Liver (tissue), 7 donors: ENCODE measurements at regions not wholly inside any gene's neighbourhood (a gene's known extent, or its start where the extent isn't known, plus 50 kb on each side); places are given as distances from the start of the nearest gene placed in this dataset.
A peak's percentile ranks its signal among the peaks of the same experiment; 100 is the strongest.

Experiments
- DNase-seq: peaks from one replicate; pipeline ENCODE4 v3.0.0-alpha.2; 2017; ENCODE audit warnings: low spot score
- H3K27ac ChIP-seq, 2 donors: one replicate each; pipeline ENCODE4 v1.7.0; 2013; ENCODE audit warnings: inconsistent platforms in 2 of 2, low read length in 2 of 2, control low read depth in 1 of 2, low read depth in 1 of 2, mild to moderate bottlenecking in 1 of 2
- H3K27me3 ChIP-seq, 4 donors: one replicate each; pipeline versions ENCODE4 v1.6.1 to v1.7.0; 2013; ENCODE audit warnings: low read length in 3 of 4, inconsistent platforms in 1 of 4, mild to moderate bottlenecking in 1 of 4, moderate library complexity in 1 of 4; ENCODE audit not compliant: control insufficient read depth in 4 of 4, insufficient read depth in 4 of 4
- H3K36me3 ChIP-seq, 4 donors: one replicate each; pipeline versions ENCODE4 v1.6.1 to v1.7.0; 2013; ENCODE audit warnings: low read length in 3 of 4, mild to moderate bottlenecking in 3 of 4, low read depth in 1 of 4, moderate library complexity in 1 of 4; ENCODE audit not compliant: control insufficient read depth in 4 of 4, insufficient read depth in 3 of 4
- H3K4me1 ChIP-seq, 4 donors: one replicate each; pipeline versions ENCODE4 v1.6.1 to v1.7.0; 2013; ENCODE audit warnings: low read length in 3 of 4, mild to moderate bottlenecking in 3 of 4, moderate library complexity in 1 of 4; ENCODE audit not compliant: control insufficient read depth in 4 of 4, insufficient read depth in 4 of 4
- H3K4me3 ChIP-seq, 3 donors: one replicate each; pipeline versions ENCODE4 v1.6.1 to v1.7.0; 2013; ENCODE audit warnings: low read length in 3 of 3, control low read depth in 1 of 3, low read depth in 1 of 3, mild to moderate bottlenecking in 1 of 3
- H3K9ac ChIP-seq, 2 donors: one replicate each; pipeline ENCODE4 v1.7.0; 2013; ENCODE audit warnings: low read length in 2 of 2, mild to moderate bottlenecking in 2 of 2, moderate library complexity in 2 of 2, control low read depth in 1 of 2, low read depth in 1 of 2
- H3K9me3 ChIP-seq, 4 donors: one replicate each; pipeline versions ENCODE4 v1.6.1 to v1.7.0; 2013; ENCODE audit warnings: low read length in 3 of 4; ENCODE audit not compliant: control insufficient read depth in 4 of 4
- HNF4A ChIP-seq, 2 donors: conservative IDR thresholded peaks; 2 replicates each; pipeline ENCODE4 v1.6.1; 2016; ENCODE audit warnings: antibody characterized with exemption in 2 of 2, mild to moderate bottlenecking in 2 of 2
- HNF4G ChIP-seq: IDR thresholded peaks from 2 replicates; pipeline ENCODE4 v1.6.1; 2016; ENCODE audit warnings: antibody characterized with exemption
- NR2F2 ChIP-seq: IDR thresholded peaks from 2 replicates; pipeline ENCODE4 v1.6.1; 2016; ENCODE audit warnings: antibody characterized with exemption
- RAD21 ChIP-seq, 2 donors: IDR thresholded peaks; 2 replicates each; pipeline ENCODE4 v1.6.1; 2016; ENCODE audit warnings: antibody characterized with exemption in 2 of 2, mild to moderate bottlenecking in 2 of 2
- REST ChIP-seq: IDR thresholded peaks from 2 replicates; pipeline ENCODE4 v1.6.1; 2016; ENCODE audit warnings: antibody characterized with exemption, mild to moderate bottlenecking
- TAF1 ChIP-seq: conservative IDR thresholded peaks from 2 replicates; pipeline ENCODE4 v1.6.1; 2016; ENCODE audit warnings: antibody characterized with exemption, mild to moderate bottlenecking
- WGBS: extraction: QIAGEN DNeasy Blood & Tissue Kit; methylation state at CpG from one replicate; pipeline ENCODE4 v1.1.7; 2013; 5-methylcytosine and 5-hydroxymethylcytosine counted together
- TF ChIP-seq, protein P1 (sequence below): IDR thresholded peaks from 2 replicates; pipeline ENCODE4 v1.6.1; 2016; ENCODE audit warnings: antibody characterized with exemption
- donor health status: healthy.
- donor health status: healthy.
- donor health status: healthy.
- donor health status: healthy.

DNA sequence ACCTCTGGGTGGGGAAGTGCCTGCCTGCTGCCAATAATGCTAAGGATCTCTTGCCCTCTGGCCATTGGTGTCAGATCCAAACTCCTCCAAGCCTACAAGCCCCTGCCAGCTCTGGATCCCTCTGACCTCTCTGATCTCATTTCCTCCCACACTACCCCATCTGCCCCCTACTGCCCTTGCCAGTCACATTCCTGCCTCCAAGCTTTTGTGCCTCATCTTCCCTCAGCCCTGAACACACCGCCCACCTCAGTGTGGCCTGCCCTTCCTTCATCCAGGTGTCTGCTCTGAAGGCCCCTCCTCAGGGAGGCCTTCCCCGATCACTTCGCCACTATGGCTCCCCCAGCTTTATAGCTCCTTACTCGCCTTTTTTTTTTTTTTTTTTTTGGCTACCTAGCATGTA lies 161.0 kb upstream of the GLI2 start (continued):
- no peak for TF ChIP-seq REST
- TF ChIP-seq TAF1 = no peak

DNA sequence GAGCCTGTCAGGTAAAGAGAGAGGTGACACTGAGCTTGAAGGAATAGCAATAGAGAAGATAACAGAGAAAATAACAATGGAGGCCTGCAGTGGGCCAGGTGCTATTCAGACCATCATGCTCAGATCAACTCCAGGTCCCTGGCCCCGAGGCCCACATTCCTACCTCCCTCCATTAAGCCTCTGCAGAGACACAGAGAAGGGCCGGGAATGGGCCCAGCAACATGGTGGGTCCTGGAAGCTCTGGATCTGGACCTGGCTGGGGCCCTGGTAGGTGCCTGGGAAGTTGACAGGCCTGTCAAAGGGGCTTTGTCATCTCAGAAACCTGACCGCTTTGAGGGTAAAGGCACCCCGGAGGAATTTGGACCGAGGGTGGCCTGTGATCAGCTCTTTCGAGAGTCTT lies 159.7 kb upstream of the GLI2 start:
- TF ChIP-seq NR2F2 = no peak
- no peak for TF ChIP-seq TAF1
- no peak for TF ChIP-seq HNF4G
- TF ChIP-seq, protein P1, sequence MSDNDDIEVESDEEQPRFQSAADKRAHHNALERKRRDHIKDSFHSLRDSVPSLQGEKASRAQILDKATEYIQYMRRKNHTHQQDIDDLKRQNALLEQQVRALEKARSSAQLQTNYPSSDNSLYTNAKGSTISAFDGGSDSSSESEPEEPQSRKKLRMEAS = no peak
- no peak for TF ChIP-seq REST
- Histone ChIP-seq H3K36me3 (no peaks in the 10 kb centered on the region), H3K4me1 (peaks cover 0 to 8% (median 3%) of the 10 kb centered on the region in 4 donors), H3K4me3 (no peak overlapping the region), H3K27me3 (no peaks in the 10 kb centered on the region), H3K9me3 (no peaks in the 10 kb centered on the region), H3K9ac (no peak overlapping the region), H3K27ac (no peak overlapping the region)
- WGBS = 97% methylated on average over 6 of the region's 6 CpGs
- no peak for DNase-seq

DNA sequence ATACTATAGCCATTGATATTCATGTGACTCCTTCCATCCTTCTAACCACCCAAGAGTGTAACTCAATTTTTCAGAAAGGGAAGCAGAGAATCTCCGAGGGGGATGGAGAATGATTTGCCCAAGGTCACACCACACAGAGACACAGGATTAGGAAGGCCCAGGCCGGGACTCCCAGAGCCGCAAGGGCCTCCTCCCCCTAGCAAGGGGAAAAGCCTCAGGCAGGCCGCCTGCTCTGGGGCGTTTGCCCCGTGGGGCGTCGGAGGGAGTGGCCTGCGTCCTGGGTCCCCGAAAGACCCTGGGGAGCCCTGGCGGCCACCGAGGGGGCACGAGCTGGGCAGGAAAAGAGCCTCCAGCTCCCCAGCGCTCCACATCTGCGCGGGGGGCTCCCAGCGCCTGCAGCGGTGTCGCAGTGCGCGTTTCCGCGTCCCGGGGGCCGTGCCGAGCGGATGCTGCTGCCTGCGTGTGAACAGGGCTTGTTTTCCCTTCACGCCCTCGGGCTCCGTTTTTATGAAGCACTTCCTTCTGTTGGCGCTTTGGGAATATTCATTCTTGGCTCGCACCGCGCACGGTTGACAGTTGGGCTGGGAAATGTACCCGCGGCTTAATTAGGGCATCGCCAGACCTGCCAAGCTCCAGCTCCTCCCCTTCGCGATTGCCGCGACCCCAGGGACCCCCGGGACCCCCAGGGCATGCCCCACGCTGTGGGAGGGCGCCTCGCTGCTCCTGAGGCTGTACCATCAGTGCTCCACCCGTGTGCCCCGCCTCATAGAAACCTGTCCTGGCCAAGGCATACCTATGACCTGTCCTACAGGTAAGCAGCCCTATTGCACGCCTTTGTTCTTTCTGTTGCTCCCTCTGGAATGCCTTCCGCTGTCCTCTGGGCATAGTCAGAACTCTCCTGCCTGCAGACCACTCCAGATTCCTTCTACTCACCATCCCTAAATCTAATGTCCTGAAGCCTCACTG lies 158.9 kb upstream of the GLI2 start:
- 32% methylated on average over 51 of the region's 51 CpGs for WGBS
- Histone ChIP-seq H3K27ac (no peak overlapping the region), H3K9ac (no peak overlapping the region), H3K36me3 (no peaks in the 10 kb centered on the region), H3K27me3 (no peaks in the 10 kb centered on the region), H3K4me3 (no peak overlapping the region), H3K4me1 (peaks cover 0 to under 1% (median 0%) of the 10 kb centered on the region in 4 donors), H3K9me3 (no peaks in the 10 kb centered on the region)
- TF ChIP-seq RAD21 (IDR thresholded peaks at IDR 0.05) = peak in 1 of 2 donors; percentile 7
- TF ChIP-seq HNF4A (conservative IDR thresholded peaks at IDR 0.05) = no peak
- DNase-seq = no peak
